ENCODE measurements at regions not wholly inside any gene's neighbourhood (a gene's known extent, or its start where the extent isn't known, plus 50 kb on each side); places are given as distances from the start of the nearest gene placed in this dataset.

- Mint-ChIP-seq H3K36me3 (ENCODE audit: low read depth) (no peaks in the 10 kb centered on the region), H3K27ac (no peak overlapping the region), H3K9me3 (no peaks in the 10 kb centered on the region), H3K4me1 (no peaks in the 10 kb centered on the region), H3K4me3 (no peak overlapping the region), H3K27me3 (ENCODE audit: low read depth) (no peaks in the 10 kb centered on the region)
- TF ChIP-seq CTCF (IDR thresholded peaks at IDR 0.05; ENCODE audit: unreplicated experiment in 3 of 3) = no peak
Measured at GRCh38 chr9:80097476-80097875, 525.7 kb downstream of the TLE4 start.

- H3K9me3 Mint-ChIP-seq = no peaks in the 10 kb centered on the region
- H3K27me3 Mint-ChIP-seq (ENCODE audit: low read depth) = no peaks in the 10 kb centered on the region
- H3K36me3 Mint-ChIP-seq (ENCODE audit: low read depth) = no peaks in the 10 kb centered on the region
- no peaks in the 10 kb centered on the region for H3K4me1 Mint-ChIP-seq
- TF ChIP-seq CTCF (IDR thresholded peaks at IDR 0.05; ENCODE audit: unreplicated experiment in 3 of 3) = no peak
- H3K4me3 Mint-ChIP-seq = no peak overlapping the region
- no peak overlapping the region for H3K27ac Mint-ChIP-seq
Measured at GRCh38 chr9:80094176-80094771, 522.5 kb downstream of the TLE4 start.

- no peaks in the 10 kb centered on the region for H3K4me1 Mint-ChIP-seq
Measured at GRCh38 chr9:80093695-80094094, 521.9 kb downstream of the TLE4 start.

GRCh38 chr9:80091526-80091925, 519.8 kb downstream of the TLE4 start:
- Mint-ChIP-seq H3K4me1 (no peaks in the 10 kb centered on the region), H3K36me3 (ENCODE audit: low read depth) (no peaks in the 10 kb centered on the region), H3K27me3 (ENCODE audit: low read depth) (no peaks in the 10 kb centered on the region), H3K27ac (no peak overlapping the region), H3K9me3 (no peaks in the 10 kb centered on the region), H3K4me3 (no peak overlapping the region)
- TF ChIP-seq CTCF (IDR thresholded peaks at IDR 0.05; ENCODE audit: unreplicated experiment in 3 of 3) = no peak

More at GRCh38 chr9:80093695-80094094, 521.9 kb downstream of the TLE4 start:
- Mint-ChIP-seq H3K27me3 (ENCODE audit: low read depth) (no peaks in the 10 kb centered on the region), H3K27ac (no peak overlapping the region), H3K36me3 (ENCODE audit: low read depth) (no peaks in the 10 kb centered on the region), H3K4me3 (no peak overlapping the region), H3K9me3 (no peaks in the 10 kb centered on the region)
- no peak for TF ChIP-seq CTCF (IDR thresholded peaks at IDR 0.05; ENCODE audit: unreplicated experiment in 3 of 3)

GRCh38 chr9:80090317-80090716, 518.6 kb downstream of the TLE4 start:
- Mint-ChIP-seq H3K27ac (no peak overlapping the region), H3K9me3 (no peaks in the 10 kb centered on the region), H3K36me3 (ENCODE audit: low read depth) (no peaks in the 10 kb centered on the region), H3K27me3 (ENCODE audit: low read depth) (no peaks in the 10 kb centered on the region), H3K4me3 (no peak overlapping the region), H3K4me1 (no peaks in the 10 kb centered on the region)
- no peak for TF ChIP-seq CTCF (IDR thresholded peaks at IDR 0.05; ENCODE audit: unreplicated experiment in 3 of 3)

GRCh38 chr9:80086822-80087345, 515.1 kb downstream of the TLE4 start:
- no peak overlapping the region for H3K4me3 Mint-ChIP-seq
- H3K27ac Mint-ChIP-seq = no peak overlapping the region
- H3K27me3 Mint-ChIP-seq (ENCODE audit: low read depth) = no peaks in the 10 kb centered on the region
- peaks cover 3% of the 10 kb centered on the region for H3K36me3 Mint-ChIP-seq (ENCODE audit: low read depth)
- H3K9me3 Mint-ChIP-seq = peaks cover 8% of the 10 kb centered on the region
- no peak for TF ChIP-seq CTCF (IDR thresholded peaks at IDR 0.05; ENCODE audit: unreplicated experiment in 3 of 3)
- no peaks in the 10 kb centered on the region for H3K4me1 Mint-ChIP-seq
